GM12873 (cell line): ENCODE measurements at regions not wholly inside any gene's neighbourhood (a gene's known extent, or its start where the extent isn't known, plus 50 kb on each side); places are given as distances from the start of the nearest gene placed in this dataset.

Source experiments
- TF ChIP-seq, protein P1 (sequence below): IDR thresholded peaks from 2 replicates; pipeline ENCODE4 v1.5.1; 2012; ENCODE audit warnings: low read depth, mild to moderate bottlenecking, moderate library complexity, low read length, control low read depth; ENCODE audit not compliant: insufficient read depth; ENCODE audit errors: missing control alignments

GRCh38 chr22:22397292-22397870, 111.2 kb downstream of the ZNF280B start:
- TF ChIP-seq, protein P1, sequence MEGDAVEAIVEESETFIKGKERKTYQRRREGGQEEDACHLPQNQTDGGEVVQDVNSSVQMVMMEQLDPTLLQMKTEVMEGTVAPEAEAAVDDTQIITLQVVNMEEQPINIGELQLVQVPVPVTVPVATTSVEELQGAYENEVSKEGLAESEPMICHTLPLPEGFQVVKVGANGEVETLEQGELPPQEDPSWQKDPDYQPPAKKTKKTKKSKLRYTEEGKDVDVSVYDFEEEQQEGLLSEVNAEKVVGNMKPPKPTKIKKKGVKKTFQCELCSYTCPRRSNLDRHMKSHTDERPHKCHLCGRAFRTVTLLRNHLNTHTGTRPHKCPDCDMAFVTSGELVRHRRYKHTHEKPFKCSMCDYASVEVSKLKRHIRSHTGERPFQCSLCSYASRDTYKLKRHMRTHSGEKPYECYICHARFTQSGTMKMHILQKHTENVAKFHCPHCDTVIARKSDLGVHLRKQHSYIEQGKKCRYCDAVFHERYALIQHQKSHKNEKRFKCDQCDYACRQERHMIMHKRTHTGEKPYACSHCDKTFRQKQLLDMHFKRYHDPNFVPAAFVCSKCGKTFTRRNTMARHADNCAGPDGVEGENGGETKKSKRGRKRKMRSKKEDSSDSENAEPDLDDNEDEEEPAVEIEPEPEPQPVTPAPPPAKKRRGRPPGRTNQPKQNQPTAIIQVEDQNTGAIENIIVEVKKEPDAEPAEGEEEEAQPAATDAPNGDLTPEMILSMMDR = no peak

GRCh38 chr22:22397875-22398524, 110.5 kb downstream of the ZNF280B start:
- TF ChIP-seq, protein P1 = no peak

DNA sequence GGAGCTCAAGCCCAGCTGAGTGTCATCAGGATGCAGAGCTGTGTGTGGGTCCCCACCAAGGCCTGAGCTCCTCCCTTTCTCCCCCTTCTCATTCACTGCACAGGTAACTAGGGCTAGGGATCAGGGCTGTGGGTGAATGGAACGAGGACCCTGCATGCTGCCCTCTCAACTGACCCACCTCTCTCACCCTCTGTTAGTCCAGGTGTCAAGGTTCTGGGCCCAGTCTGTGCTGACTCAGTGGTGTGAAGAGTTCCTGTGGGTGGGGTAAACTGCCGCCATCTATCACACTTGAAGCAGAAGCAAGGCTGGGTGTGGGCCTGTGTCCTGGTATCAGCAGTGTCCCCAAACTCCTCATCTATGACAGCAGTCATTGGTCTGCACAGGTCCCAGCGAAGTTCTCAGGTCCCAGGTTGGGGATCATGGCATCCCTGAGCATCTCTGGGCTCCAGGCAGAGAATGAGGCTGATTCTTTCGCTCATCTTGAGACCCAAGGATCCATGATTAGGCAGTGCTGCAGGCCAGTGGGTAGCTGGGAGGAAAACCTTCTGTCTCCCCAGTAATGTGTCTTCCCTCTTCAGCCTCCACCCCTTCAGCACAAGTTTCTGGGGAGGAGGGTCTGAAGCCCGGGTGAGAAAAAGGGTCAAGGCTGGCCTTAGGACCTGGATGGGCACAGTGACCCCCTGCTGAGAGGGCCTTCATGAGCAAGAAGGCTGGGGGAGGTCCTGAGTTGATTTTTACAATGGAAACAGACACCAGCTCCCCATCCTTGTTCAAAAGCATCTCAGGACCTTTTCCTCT, 109.8 kb downstream of the ZNF280B start:
- TF ChIP-seq, protein P1 = no peak

DNA sequence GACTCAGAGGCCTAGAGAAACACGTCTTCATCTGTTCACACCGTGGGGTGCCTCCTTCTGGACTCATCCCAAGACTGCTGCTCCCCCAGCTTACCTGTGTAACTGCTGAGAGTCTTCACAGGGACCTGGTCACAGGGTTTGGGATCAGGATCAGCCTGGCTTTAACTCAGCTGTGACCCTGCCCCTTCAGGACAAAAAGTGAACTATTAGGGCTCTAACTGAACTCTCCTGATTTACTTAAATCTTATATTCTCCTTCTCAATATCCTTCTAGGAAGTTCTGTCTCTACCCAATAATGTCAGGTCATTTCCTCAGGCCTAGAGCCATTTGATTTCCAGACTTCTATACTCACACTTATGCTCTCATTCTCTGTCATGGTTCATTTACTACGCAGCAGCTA, 108.4 kb downstream of the ZNF280B start:
- TF ChIP-seq, protein P1 = peak; percentile 8

DNA sequence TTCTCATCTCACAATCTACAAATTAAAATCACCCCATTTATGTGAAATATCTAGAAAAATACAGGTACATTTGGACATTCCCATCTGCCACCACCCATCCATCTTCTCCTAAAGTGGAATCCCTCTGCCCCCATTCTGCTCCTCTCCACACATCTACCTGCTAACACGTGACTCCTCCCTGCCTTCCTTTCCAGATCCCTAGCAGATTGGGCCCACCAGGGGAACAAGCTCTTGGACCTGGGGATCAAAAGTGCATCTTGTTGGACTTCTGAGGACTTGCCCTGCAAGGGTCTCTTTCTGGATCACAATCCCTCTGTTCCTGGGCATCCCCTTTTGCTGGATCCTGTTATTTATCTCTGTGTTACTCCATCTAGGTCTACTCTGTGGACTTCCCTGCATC, 107.6 kb downstream of the ZNF280B start:
- TF ChIP-seq, protein P1 = no peak

GRCh38 chr22:22401381-22401780, 107.2 kb downstream of the ZNF280B start:
- TF ChIP-seq, protein P1 = no peak

- TF ChIP-seq, protein P1 = no peak
Observed at GRCh38 chr22:22403306-22403705, 105.2 kb downstream of the ZNF280B start.
